Fibroblast of pulmonary artery (primary cell): ENCODE measurements at regions not wholly inside any gene's neighbourhood (a gene's known extent, or its start where the extent isn't known, plus 50 kb on each side); places are given as distances from the start of the nearest gene placed in this dataset.

Source experiments
- DNase-seq: peaks from one replicate; pipeline ENCODE4 v3.0.0-alpha.2; 2010; ENCODE audit warnings: low read depth
- H3K4me3 ChIP-seq: replicated peaks from 2 replicates; pipeline ENCODE4 v1.5.1; 2011; ENCODE audit warnings: low read depth, mild to moderate bottlenecking, control low read depth, low read length, moderate library complexity
- CTCF ChIP-seq: IDR thresholded peaks from 2 replicates; pipeline ENCODE4 v1.5.1; 2011; ENCODE audit warnings: mild to moderate bottlenecking, control low read depth, low read length, inconsistent platforms; ENCODE audit errors: missing control alignments

DNA sequence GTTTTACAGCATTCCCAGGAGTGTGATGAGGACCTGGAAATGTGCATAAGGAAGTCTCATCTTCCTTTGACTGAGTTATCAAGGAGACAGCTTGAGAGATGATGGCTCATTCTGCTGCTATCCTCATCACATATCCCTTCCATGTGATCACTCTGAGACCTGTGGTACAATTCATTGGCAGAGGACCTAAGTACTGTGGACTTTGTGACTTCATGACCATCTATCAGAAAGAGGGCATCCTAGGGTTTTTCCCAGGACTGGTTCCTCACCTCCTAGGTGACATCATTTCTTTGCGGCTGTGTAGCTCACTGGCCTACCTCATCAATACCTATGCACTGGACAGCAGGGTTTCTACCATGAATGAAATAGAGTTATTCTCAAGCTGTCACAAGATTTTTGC, 172.1 kb upstream of the PLEKHG7 start:
- H3K4me3 ChIP-seq: no peak overlapping the region
- no peak for DNase-seq
- no peak for TF ChIP-seq CTCF

GRCh38 chr12:92529944-92530343, 172.8 kb upstream of the PLEKHG7 start:
- no peak overlapping the region for H3K4me3 ChIP-seq
- no peak for TF ChIP-seq CTCF
- no peak for DNase-seq

DNA sequence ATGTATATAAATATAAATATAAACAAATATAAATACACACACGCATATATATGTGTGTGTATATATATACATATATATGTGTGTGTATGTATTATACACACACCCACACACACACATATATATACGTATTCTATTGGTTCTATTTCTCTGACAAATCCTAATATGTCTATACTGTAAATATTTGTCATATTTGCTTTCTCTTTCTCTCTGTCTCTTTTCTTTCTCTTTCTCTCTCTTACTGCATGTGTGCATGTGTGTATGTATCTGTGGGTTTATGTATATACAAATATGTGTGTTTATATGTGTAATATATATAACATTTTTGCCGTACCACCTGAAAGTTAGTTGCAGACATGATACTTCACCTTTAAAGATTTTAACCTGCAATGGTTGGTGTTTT, 174.2 kb upstream of the PLEKHG7 start:
- TF ChIP-seq CTCF: no peak
- H3K4me3 ChIP-seq: no peak overlapping the region
- no peak for DNase-seq

GRCh38 chr12:92528097-92528496, 174.7 kb upstream of the PLEKHG7 start:
- DNase-seq: no peak
- H3K4me3 ChIP-seq: no peak overlapping the region
- no peak for TF ChIP-seq CTCF

DNA sequence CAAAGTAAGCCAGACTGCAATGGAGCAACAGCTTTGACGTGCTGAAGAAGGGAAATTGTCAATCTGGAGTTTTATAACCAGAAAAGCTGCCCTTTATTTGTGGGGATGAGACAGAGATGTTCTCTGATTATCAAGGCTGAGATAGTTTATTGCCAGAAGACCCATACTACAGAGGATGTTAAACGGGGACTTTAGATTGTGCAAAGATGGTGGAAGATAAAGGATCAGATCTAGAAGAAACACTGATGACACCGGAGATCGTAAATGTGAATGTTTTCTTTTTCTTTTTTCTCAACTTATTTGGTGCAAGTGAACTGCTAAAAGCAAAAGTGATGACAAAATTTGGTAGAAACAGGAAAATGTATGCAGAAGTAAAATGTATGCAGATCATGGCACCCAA, 178.3 kb upstream of the PLEKHG7 start:
- DNase-seq: no peak
- TF ChIP-seq CTCF: no peak
- no peak overlapping the region for H3K4me3 ChIP-seq

DNA sequence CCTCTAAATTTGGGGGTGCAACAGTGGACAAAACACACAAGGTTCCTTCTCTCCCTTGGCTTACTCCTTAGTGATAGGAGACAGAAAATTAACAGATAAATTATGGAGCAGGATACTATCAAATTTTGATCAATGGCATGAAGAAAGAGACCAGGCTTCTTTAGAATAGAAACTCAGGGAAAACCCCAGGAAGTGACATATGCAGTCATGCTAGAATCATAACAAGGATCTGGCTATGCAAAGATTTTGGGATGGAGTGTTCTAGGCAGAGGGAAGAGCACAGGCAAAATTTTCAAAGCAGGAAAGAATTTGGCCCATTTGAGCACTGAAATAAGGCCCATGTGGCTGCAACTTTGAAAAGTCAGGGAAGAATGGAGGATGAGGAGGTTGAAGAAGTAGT, 182.3 kb upstream of the PLEKHG7 start:
- DNase-seq: no peak
- no peak overlapping the region for H3K4me3 ChIP-seq
- TF ChIP-seq CTCF: no peak

DNA sequence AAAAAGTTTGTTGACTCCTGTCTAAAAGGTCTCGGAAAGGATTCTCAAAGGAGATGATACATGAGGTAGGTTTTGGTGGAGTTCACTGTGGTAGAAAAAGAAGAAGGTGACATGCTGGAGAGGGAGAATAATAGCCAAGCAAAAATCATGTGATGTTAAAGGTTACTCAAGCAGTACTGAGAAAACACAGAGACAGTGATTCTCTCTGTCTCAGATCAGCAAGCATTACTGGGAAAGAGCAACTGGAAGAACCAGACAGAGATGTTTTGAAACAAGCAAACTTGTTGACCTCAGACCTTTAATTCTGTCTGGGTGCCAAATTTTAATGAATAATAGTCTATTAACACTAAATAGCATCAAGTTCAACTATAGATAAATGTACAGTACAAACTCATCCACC, 183.5 kb upstream of the PLEKHG7 start:
- no peak for DNase-seq
- TF ChIP-seq CTCF: no peak
- no peak overlapping the region for H3K4me3 ChIP-seq
